Neural cell (in vitro differentiated cells): ENCODE measurements at regions not wholly inside any gene's neighbourhood (a gene's known extent, or its start where the extent isn't known, plus 50 kb on each side); places are given as distances from the start of the nearest gene placed in this dataset.

Experiments used
- H2AFZ ChIP-seq: fragments of 200-600, 300-800 bp; sonication (generic), shearing (Covaris generic); 2 replicates; pipeline ENCODE4 v1.6.0; 2014; ENCODE audit warnings: low read depth, mild to moderate bottlenecking, antibody characterized with exemption, low read length, moderate library complexity
- H3F3A ChIP-seq: fragments of 200-600 bp; shearing (Covaris generic); 2 replicates; pipeline ENCODE4 v1.6.1; 2016; ENCODE audit warnings: mild to moderate bottlenecking, moderate library complexity, mixed read lengths, antibody characterized with exemption, low read length; ENCODE audit not compliant: insufficient read depth, poor library complexity, severe bottlenecking
- H3K27ac ChIP-seq: fragments of 200-600, 300-800 bp; sonication (generic), shearing (Covaris generic); 2 replicates; pipeline ENCODE4 v1.5.1; 2014; ENCODE audit warnings: mild to moderate bottlenecking, low read length, moderate library complexity
- H3K27me3 ChIP-seq: fragments of 300-800, 200-600 bp; sonication (generic), shearing (Covaris generic); 2 replicates; pipeline ENCODE4 v1.6.0; 2014; ENCODE audit warnings: mild to moderate bottlenecking, low read depth, low read length, moderate library complexity; ENCODE audit not compliant: insufficient read depth
- H3K36me3 ChIP-seq: fragments of 300-800, 200-600 bp; sonication (generic), shearing (Covaris generic); 2 replicates; pipeline ENCODE4 v1.5.1; 2014; ENCODE audit warnings: mild to moderate bottlenecking, antibody characterized with exemption, low read length, moderate library complexity; ENCODE audit not compliant: insufficient read depth
- H3K4me2 ChIP-seq: fragments of 300-800, 200-600 bp; sonication (generic), shearing (Covaris generic); 2 replicates; pipeline ENCODE4 v1.6.0; 2014; ENCODE audit warnings: mild to moderate bottlenecking, low read length
- H3K4me3 ChIP-seq: fragments of 300-800, 200-600 bp; sonication (generic), shearing (Covaris generic); 2 replicates; pipeline ENCODE4 v1.5.1; 2014; ENCODE audit warnings: mild to moderate bottlenecking, low read length, moderate library complexity
- H3K79me2 ChIP-seq: fragments of 200-600 bp; shearing (Covaris generic); replicated peaks from 2 replicates; pipeline ENCODE4 v1.6.0; 2014; ENCODE audit warnings: mild to moderate bottlenecking, low read length, moderate library complexity; ENCODE audit not compliant: insufficient read depth
- H3K9ac ChIP-seq: fragments of 300-800, 200-600 bp; sonication (generic), shearing (Covaris generic); 2 replicates; pipeline ENCODE4 v1.6.1; 2016; ENCODE audit warnings: mild to moderate bottlenecking, low read length, mixed read lengths
- H3K9me2 ChIP-seq: fragments of 200-600 bp; shearing (Covaris generic); 2 replicates; pipeline ENCODE4 v1.6.1; 2016; ENCODE audit warnings: mild to moderate bottlenecking, low read length, mixed read lengths; ENCODE audit not compliant: insufficient read depth
- H3K9me3 ChIP-seq: fragments of 200-600, 300-800 bp; sonication (generic), shearing (Covaris generic); 2 replicates; pipeline ENCODE4 v1.6.1; 2016; ENCODE audit warnings: mild to moderate bottlenecking, mixed run types, low read length, moderate library complexity, mixed read lengths
- H4K20me1 ChIP-seq: fragments of 200-600 bp; shearing (Covaris generic); 2 replicates; pipeline ENCODE4 v1.6.1; 2016; ENCODE audit warnings: mild to moderate bottlenecking, mixed run types; ENCODE audit not compliant: insufficient read depth
- CTCF ChIP-seq: fragments of 450-650 bp; IDR thresholded peaks from 2 replicates; pipeline ENCODE4 v1.5.1; 2014; ENCODE audit warnings: antibody characterized with exemption, mild to moderate bottlenecking, moderate library complexity; ENCODE audit not compliant: poor library complexity, severe bottlenecking
- EP300 ChIP-seq: fragments of 450-650 bp; conservative IDR thresholded peaks from 2 replicates; pipeline ENCODE4 v1.6.1; 2014; ENCODE audit warnings: antibody characterized with exemption, mild to moderate bottlenecking, moderate library complexity; ENCODE audit not compliant: poor library complexity, severe bottlenecking
- EZH2 ChIP-seq: fragments of 200-600, 300-800 bp; shearing (Covaris generic), sonication (generic); IDR thresholded peaks from 2 replicates; pipeline ENCODE4 v1.6.1; 2014; ENCODE audit warnings: antibody characterized with exemption, low read length, borderline replicate concordance, mild to moderate bottlenecking; ENCODE audit not compliant: insufficient read depth, poor library complexity, severe bottlenecking
- MXI1 ChIP-seq: fragments of 450-650 bp; conservative IDR thresholded peaks from 2 replicates; pipeline ENCODE4 v1.6.1; 2014; ENCODE audit warnings: antibody characterized with exemption, mild to moderate bottlenecking; ENCODE audit not compliant: poor library complexity, severe bottlenecking
- POLR2AphosphoS5 ChIP-seq: IDR thresholded peaks from 2 replicates; pipeline ENCODE4 v1.6.1; 2012
- RAD21 ChIP-seq: fragments of 450-650 bp; conservative IDR thresholded peaks from 2 replicates; pipeline ENCODE4 v1.6.1; 2014; ENCODE audit warnings: antibody characterized with exemption, mild to moderate bottlenecking, moderate library complexity
- REST ChIP-seq: IDR thresholded peaks from 2 replicates; pipeline ENCODE4 v1.6.1; 2012; ENCODE audit warnings: borderline replicate concordance
- SMC3 ChIP-seq: fragments of 450-650 bp; conservative IDR thresholded peaks from 2 replicates; pipeline ENCODE4 v1.6.1; 2014; ENCODE audit warnings: antibody characterized with exemption, mild to moderate bottlenecking, moderate library complexity; ENCODE audit not compliant: poor library complexity
- TAF1 ChIP-seq: IDR thresholded peaks from 2 replicates; pipeline ENCODE4 v1.6.1; 2012; ENCODE audit warnings: low read depth

- Histone ChIP-seq H3K9me2 (no peaks in the 10 kb centered on the region), H3K9ac (no peak overlapping the region), H2AFZ (no peak overlapping the region), H3K4me3 (no peak overlapping the region), H3K27ac (no peak overlapping the region), H3K4me2 (no peak overlapping the region), H3F3A (no peaks in the 10 kb centered on the region), H3K79me2 (no peaks in the 10 kb centered on the region), H3K9me3 (no peaks in the 10 kb centered on the region), H3K36me3 (peaks cover 9% of the 10 kb centered on the region), H3K27me3 (no peaks in the 10 kb centered on the region), H4K20me1 (no peaks in the 10 kb centered on the region)
- TF ChIP-seq CTCF (no peak), TAF1 (no peak), EZH2 (no peak), SMC3 (no peak), RAD21 (no peak)
Measured at GRCh38 chr3:124660599-124660998, 69.7 kb upstream of the UMPS start.

GRCh38 chr3:124663690-124664089, 66.6 kb upstream of the UMPS start:
- Histone ChIP-seq H3K27me3 (no peaks in the 10 kb centered on the region), H3K9me2 (no peaks in the 10 kb centered on the region), H3K79me2 (no peaks in the 10 kb centered on the region), H3K9me3 (no peaks in the 10 kb centered on the region), H3F3A (no peaks in the 10 kb centered on the region), H3K27ac (no peak overlapping the region), H3K4me3 (no peak overlapping the region), H4K20me1 (no peaks in the 10 kb centered on the region), H3K4me2 (no peak overlapping the region), H3K36me3 (peaks cover 9% of the 10 kb centered on the region), H2AFZ (no peak overlapping the region), H3K9ac (no peak overlapping the region)
- TF ChIP-seq POLR2AphosphoS5 (no peak), RAD21 (no peak), CTCF (no peak), EZH2 (no peak), MXI1 (no peak), EP300 (no peak), SMC3 (no peak), REST (no peak), TAF1 (no peak)
